Astrocyte of the cerebellum (primary cell): ENCODE measurements at regions not wholly inside any gene's neighbourhood (a gene's known extent, or its start where the extent isn't known, plus 50 kb on each side); places are given as distances from the start of the nearest gene placed in this dataset.

Experiments
- DNase-seq: peaks from one replicate; pipeline ENCODE4 v3.0.0-alpha.2; 2011; ENCODE audit warnings: low read depth
- H3K4me3 ChIP-seq: 2 replicates; pipeline ENCODE4 v1.5.1; 2011; ENCODE audit warnings: mild to moderate bottlenecking, low read depth, low read length, moderate library complexity
- CTCF ChIP-seq: IDR thresholded peaks from 2 replicates; pipeline ENCODE4 v1.5.1; 2012; ENCODE audit warnings: low read length, low read depth, moderate library complexity, mild to moderate bottlenecking; ENCODE audit errors: missing control alignments
- in situ Hi-C: cut with HindIII; loops from 2 replicates; pipeline ENCODE4 v1.10.0; 2017; ENCODE audit warnings: low sequenced_read_pairs

GRCh38 chr2:56117764-56118163 is 66.0 kb upstream of the CCDC85A start:
- TF ChIP-seq CTCF = no peak
- no peak overlapping the region for H3K4me3 ChIP-seq
- in situ Hi-C loops = no loop called here
- no peak for DNase-seq

GRCh38 chr2:56118474-56118873 is 65.3 kb upstream of the CCDC85A start:
- no peak for TF ChIP-seq CTCF
- no peak overlapping the region for H3K4me3 ChIP-seq
- DNase-seq = no peak
- in situ Hi-C loops = no loop called here

- H3K4me3 ChIP-seq = no peak overlapping the region
- in situ Hi-C loops = no loop called here
- DNase-seq = no peak
- TF ChIP-seq CTCF = no peak
These were observed 61.8 kb upstream of the CCDC85A start for GRCh38 chr2:56121995-56122394.

GRCh38 chr2:56123538-56123937 is 60.3 kb upstream of the CCDC85A start:
- no peak for TF ChIP-seq CTCF
- DNase-seq = no peak
- in situ Hi-C loops = no loop called here
- H3K4me3 ChIP-seq = no peak overlapping the region

- TF ChIP-seq CTCF = no peak
- no peak for DNase-seq
- in situ Hi-C loops = no loop called here
- H3K4me3 ChIP-seq = no peak overlapping the region
These were observed 56.8 kb upstream of the CCDC85A start for GRCh38 chr2:56127010-56127409.

- no peak overlapping the region for H3K4me3 ChIP-seq
- DNase-seq = no peak
- TF ChIP-seq CTCF = no peak
- in situ Hi-C loops = no loop called here
These were observed 56.2 kb upstream of the CCDC85A start for GRCh38 chr2:56127463-56128152.
